Mesodermal cell (in vitro differentiated cells): ENCODE measurements at regions not wholly inside any gene's neighbourhood (a gene's known extent, or its start where the extent isn't known, plus 50 kb on each side); places are given as distances from the start of the nearest gene placed in this dataset.

ENCODE experiments used
- H3K27ac ChIP-seq: 2 replicates; pipeline ENCODE4 v1.7.0; 2013; ENCODE audit warnings: mild to moderate bottlenecking, low read depth, low read length, moderate library complexity; ENCODE audit not compliant: severe bottlenecking
- H3K36me3 ChIP-seq: 2 replicates; pipeline ENCODE4 v1.7.1; 2013; ENCODE audit warnings: mild to moderate bottlenecking, low read length, moderate library complexity; ENCODE audit not compliant: control insufficient read depth, insufficient read depth
- H3K4me1 ChIP-seq: one replicate; pipeline ENCODE4 v1.7.1; 2013; ENCODE audit warnings: mild to moderate bottlenecking, low read length; ENCODE audit not compliant: insufficient read depth, control insufficient read depth, poor library complexity, severe bottlenecking
- H3K4me3 ChIP-seq: 2 replicates; pipeline ENCODE4 v1.7.0; 2013; ENCODE audit warnings: low read length, control low read depth, mild to moderate bottlenecking; ENCODE audit not compliant: insufficient read depth, poor library complexity, severe bottlenecking; ENCODE audit errors: extremely low read depth
- H3K9me3 ChIP-seq: 2 replicates; pipeline ENCODE4 v1.7.1; 2013; ENCODE audit warnings: mild to moderate bottlenecking, low read length, moderate library complexity; ENCODE audit not compliant: control insufficient read depth
- WGBS, 2 experiments: methylation state at CpG; one replicate each; pipeline ENCODE4 v1.1.5; 2013; ENCODE audit warnings: missing lambda C conversion rate in 2 of 2; ENCODE audit not compliant: insufficient coverage in 2 of 2; 5-methylcytosine and 5-hydroxymethylcytosine counted together

DNA sequence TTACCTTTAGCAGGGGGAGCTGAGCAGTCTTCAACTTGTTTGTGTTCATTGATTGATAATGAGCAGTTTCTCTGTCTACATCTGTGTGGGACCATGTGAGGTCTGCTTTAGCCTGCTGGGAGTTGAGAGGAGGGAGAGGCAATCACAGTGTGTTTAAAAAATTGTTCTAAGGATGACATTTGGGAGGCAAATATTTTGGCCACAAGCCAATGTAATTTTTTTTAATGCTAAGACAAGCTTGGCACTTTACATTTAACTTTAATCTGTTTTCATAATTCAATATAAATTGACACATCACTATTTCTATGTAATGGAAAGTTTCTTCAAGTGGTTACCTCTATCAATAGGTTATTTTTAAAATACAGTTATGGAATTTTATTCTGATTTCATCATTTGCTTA is 55.9 kb upstream of the SEMA3A start:
- Histone ChIP-seq H3K36me3 (no peaks in the 10 kb centered on the region), H3K9me3 (peaks cover 6% of the 10 kb centered on the region), H3K27ac (no peak overlapping the region), H3K4me3 (no peak overlapping the region), H3K4me1 (peaks cover 12% of the 10 kb centered on the region)

DNA sequence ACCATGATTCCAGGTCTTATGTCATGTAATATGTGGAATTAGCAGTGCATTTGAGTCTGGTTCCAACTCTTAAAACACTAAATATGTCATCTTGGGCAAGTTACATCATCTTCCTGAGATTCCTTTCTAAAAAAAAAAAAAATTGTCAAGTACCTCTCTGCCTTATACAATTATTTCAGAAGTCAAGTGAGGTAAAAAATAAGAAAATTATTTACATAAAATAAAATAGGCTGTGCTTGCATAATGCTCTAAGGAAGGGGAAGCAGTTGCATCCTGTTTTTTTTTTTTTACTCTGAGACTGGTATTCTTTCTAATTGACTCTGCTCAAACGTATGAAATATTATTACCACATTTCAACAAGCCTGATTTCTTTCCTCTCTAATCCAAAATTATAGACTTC is 55.1 kb upstream of the SEMA3A start:
- Histone ChIP-seq H3K9me3 (peaks cover 9% of the 10 kb centered on the region), H3K36me3 (no peaks in the 10 kb centered on the region), H3K4me1 (peaks cover 12% of the 10 kb centered on the region), H3K4me3 (no peak overlapping the region), H3K27ac (no peak overlapping the region)
- WGBS, 2 experiments = 100% methylated on average over 1 of the region's 1 CpG; no CpG with 5 or more reads in 1 of the 2 experiments

DNA sequence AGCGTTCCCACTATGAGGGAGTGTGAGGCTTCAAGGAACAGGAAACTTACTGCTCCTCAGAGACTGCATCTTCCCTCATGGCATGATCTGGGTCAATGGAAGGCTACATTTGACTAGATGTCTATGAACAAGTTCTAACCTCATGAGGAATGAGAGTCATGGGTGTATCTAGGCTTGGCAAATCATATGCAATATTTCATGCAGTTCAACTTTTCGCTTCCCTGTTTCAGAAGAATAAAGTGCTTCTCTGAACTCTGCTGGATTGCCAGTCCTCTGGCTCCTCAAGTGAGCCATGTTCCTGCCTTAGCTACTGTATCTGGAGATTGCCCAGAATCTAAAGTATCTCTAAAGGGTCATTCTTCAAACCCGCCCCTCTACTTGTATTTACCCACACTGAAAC is 54.3 kb upstream of the SEMA3A start:
- WGBS, 2 experiments = 84 to 100% methylated on average over 1 to 2 of the region's 3 CpGs
- Histone ChIP-seq H3K9me3 (peaks cover 11% of the 10 kb centered on the region), H3K4me1 (peaks cover 12% of the 10 kb centered on the region), H3K27ac (no peak overlapping the region), H3K4me3 (no peak overlapping the region), H3K36me3 (no peaks in the 10 kb centered on the region)

GRCh38 chr7:84248267-84248666 is 53.7 kb upstream of the SEMA3A start:
- Histone ChIP-seq H3K36me3 (no peaks in the 10 kb centered on the region), H3K9me3 (peaks cover 11% of the 10 kb centered on the region), H3K4me1 (peaks cover 12% of the 10 kb centered on the region), H3K27ac (no peak overlapping the region), H3K4me3 (no peak overlapping the region)
- WGBS, 2 experiments = 88% methylated on average over 1 of the region's 3 CpGs; no CpG with 5 or more reads in 1 of the 2 experiments

DNA sequence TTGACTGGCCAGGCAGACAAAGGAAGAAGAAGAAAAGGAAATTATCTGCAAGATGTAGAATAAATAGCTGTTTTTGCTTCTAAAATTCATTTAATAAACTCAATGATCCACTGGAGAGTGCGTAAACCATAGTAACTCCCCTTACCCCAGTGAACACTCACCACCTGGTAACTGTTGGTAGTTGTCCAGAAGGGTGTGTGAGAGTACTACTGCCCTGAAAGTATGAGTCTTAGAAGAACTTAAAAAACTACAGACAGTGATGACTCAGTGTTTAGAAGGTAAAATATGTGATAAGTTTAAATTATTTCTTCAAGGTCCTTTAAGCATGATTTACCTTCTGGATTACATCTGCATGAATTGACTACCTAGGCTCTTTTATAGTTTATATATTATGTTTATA is 53.0 kb upstream of the SEMA3A start:
- WGBS, 2 experiments = no CpG with 5 or more reads among the region's 1 CpG
- H3K36me3 ChIP-seq = no peaks in the 10 kb centered on the region
- H3K9me3 ChIP-seq = peaks cover 11% of the 10 kb centered on the region
- H3K27ac ChIP-seq = no peak overlapping the region
- H3K4me1 ChIP-seq = peaks cover 12% of the 10 kb centered on the region
- H3K4me3 ChIP-seq = no peak overlapping the region

- peaks cover 11% of the 10 kb centered on the region for H3K9me3 ChIP-seq
- H3K4me3 ChIP-seq = no peak overlapping the region
- H3K27ac ChIP-seq = no peak overlapping the region
- peaks cover 5% of the 10 kb centered on the region for H3K4me1 ChIP-seq
- 73 to 82% methylated on average over 3 to 5 of the region's 5 CpGs for WGBS, 2 experiments
- H3K36me3 ChIP-seq = no peaks in the 10 kb centered on the region
Observed at GRCh38 chr7:84245835-84246234, 51.2 kb upstream of the SEMA3A start.
